Psoas muscle (tissue), 7 donors: ENCODE measurements at regions not wholly inside any gene's neighbourhood (a gene's known extent, or its start where the extent isn't known, plus 50 kb on each side); places are given as distances from the start of the nearest gene placed in this dataset.

ENCODE experiments used
- ATAC-seq, 4 donors: fragments of 200-7000 bp; cut with Tn5 transposase; one replicate each; pipeline ENCODE4 v1.9.1; 2020; ENCODE audit warnings: moderate library complexity in 3 of 4, mild to moderate bottlenecking in 2 of 4
- DNase-seq, 2 donors: peaks; one replicate each; pipeline ENCODE4 v3.0.0-alpha.2; 2020
- H3K27ac ChIP-seq: fragments of 200-600 bp; one replicate; pipeline ENCODE4 v1.8.0; 2022
- H3K27me3 ChIP-seq, 3 donors: fragments of 200-600 bp in 1 of 3; one replicate each; pipeline versions ENCODE4 v1.6.1 to v1.8.0; 2013 to 2022; ENCODE audit warnings: low read length in 2 of 3, mild to moderate bottlenecking in 2 of 3, moderate library complexity in 1 of 3; ENCODE audit not compliant: insufficient read depth in 3 of 3
- H3K36me3 ChIP-seq, 2 donors: fragments of 200-600 bp in 1 of 2; one replicate each; pipeline versions ENCODE4 v1.6.1 to v1.8.0; 2013 to 2022; ENCODE audit warnings: low read depth in 1 of 2, mild to moderate bottlenecking in 1 of 2, moderate library complexity in 1 of 2; ENCODE audit not compliant: insufficient read depth in 1 of 2
- H3K4me1 ChIP-seq: fragments of 200-600 bp; one replicate; pipeline ENCODE4 v1.8.0; 2022
- H3K4me3 ChIP-seq: fragments of 200-600 bp; one replicate; pipeline ENCODE4 v1.8.0; 2022; ENCODE audit warnings: mild to moderate bottlenecking
- H3K9me3 ChIP-seq: fragments of 200-600 bp; one replicate; pipeline ENCODE4 v1.8.0; 2022
- WGBS, 3 donors: extraction: QIAGEN DNeasy Blood & Tissue Kit; methylation state at CpG; one replicate each; pipeline versions ENCODE4 v1.1.6 to v1.1.7; 2013; 5-methylcytosine and 5-hydroxymethylcytosine counted together
- intact Hi-C, 2 donors: fragments of 100-400 bp; cut with DNase I; formaldehyde crosslinking; loops; one replicate each; pipeline versions ENCODE4 v1.11.0 to v1.14.2; 2022
- TF ChIP-seq, protein P1 (sequence below): fragments of 200-600 bp; IDR thresholded peaks from one replicate; pipeline ENCODE4 v1.8.0; 2022; ENCODE audit warnings: antibody characterized with exemption
- donor health status: healthy with polysubstance abuse.
- donor health status: DM: no; HTN: no; CAD: no; lungs with moderate emphysema.
- donor health status: Bipolar disorder and iron deficiency.
- donor health status: healthy.
- donor health status: DM: yes; HTN: yes; CAD: no.
- donor health status: DM: no; HTN: no; CAD: no.
- donor health status: DM: yes; HTN: yes; CAD: no.

DNA sequence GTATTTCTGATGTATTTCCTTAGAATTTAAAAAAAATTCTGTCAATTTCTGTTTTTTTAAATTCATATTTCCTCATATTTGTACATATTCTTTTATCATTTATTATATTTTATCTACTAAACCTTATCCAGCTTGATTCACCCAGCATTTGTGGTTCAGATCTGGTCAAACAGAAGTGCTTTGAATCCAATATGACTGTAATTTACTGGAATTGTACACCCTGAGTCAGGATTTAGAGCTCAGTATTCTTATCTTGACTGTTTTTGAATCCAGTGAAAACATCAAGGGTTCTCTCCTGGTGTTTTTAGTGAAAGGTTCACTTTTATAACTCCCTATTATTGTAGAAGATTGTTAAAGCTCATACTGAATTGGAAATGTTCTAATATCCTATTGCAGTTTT is 1077.0 kb upstream of the NCAM2 start:
- ATAC-seq (no peak), DNase-seq (no peak)
- Histone ChIP-seq H3K4me3 (no peak overlapping the region), H3K4me1 (no peaks in the 10 kb centered on the region), H3K27me3 (no peaks in the 10 kb centered on the region), H3K9me3 (no peaks in the 10 kb centered on the region), H3K27ac (no peak overlapping the region), H3K36me3 (no peaks in the 10 kb centered on the region)
- TF ChIP-seq, protein P1, sequence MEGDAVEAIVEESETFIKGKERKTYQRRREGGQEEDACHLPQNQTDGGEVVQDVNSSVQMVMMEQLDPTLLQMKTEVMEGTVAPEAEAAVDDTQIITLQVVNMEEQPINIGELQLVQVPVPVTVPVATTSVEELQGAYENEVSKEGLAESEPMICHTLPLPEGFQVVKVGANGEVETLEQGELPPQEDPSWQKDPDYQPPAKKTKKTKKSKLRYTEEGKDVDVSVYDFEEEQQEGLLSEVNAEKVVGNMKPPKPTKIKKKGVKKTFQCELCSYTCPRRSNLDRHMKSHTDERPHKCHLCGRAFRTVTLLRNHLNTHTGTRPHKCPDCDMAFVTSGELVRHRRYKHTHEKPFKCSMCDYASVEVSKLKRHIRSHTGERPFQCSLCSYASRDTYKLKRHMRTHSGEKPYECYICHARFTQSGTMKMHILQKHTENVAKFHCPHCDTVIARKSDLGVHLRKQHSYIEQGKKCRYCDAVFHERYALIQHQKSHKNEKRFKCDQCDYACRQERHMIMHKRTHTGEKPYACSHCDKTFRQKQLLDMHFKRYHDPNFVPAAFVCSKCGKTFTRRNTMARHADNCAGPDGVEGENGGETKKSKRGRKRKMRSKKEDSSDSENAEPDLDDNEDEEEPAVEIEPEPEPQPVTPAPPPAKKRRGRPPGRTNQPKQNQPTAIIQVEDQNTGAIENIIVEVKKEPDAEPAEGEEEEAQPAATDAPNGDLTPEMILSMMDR, result no peak
- intact Hi-C loops, result no loop called here

DNA sequence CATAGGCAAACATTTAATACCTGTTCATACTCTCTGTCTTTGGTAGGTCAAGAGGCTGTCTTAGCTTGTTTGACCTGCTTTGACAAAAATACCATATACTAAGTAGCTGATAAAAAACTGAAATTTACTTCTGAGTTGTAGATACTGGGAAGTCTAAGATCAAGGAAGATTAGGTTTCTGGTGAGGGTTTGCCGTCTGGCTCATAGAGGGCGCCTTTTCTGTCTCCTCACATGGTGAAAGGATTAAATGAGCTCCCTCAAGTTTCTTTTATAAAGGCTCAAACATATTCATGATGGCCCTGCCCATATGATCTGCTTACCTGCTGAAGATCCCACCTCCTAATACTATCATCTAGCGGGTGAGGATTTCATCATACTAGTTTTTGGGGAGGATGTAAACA is 1076.1 kb upstream of the NCAM2 start:
- H3K4me1 ChIP-seq, result no peaks in the 10 kb centered on the region
- intact Hi-C loops, result no loop called here
- ATAC-seq (no peak), DNase-seq (no peak)
- no peak overlapping the region for H3K27ac ChIP-seq
- H3K36me3 ChIP-seq, result no peaks in the 10 kb centered on the region
- WGBS, 3 donors, result 87 to 89% (median 87%) methylated on average over 3 of the region's 3 CpGs
- TF ChIP-seq, protein P1, result no peak
- no peaks in the 10 kb centered on the region for H3K9me3 ChIP-seq
- no peak overlapping the region for H3K4me3 ChIP-seq
- H3K27me3 ChIP-seq, result no peaks in the 10 kb centered on the region

DNA sequence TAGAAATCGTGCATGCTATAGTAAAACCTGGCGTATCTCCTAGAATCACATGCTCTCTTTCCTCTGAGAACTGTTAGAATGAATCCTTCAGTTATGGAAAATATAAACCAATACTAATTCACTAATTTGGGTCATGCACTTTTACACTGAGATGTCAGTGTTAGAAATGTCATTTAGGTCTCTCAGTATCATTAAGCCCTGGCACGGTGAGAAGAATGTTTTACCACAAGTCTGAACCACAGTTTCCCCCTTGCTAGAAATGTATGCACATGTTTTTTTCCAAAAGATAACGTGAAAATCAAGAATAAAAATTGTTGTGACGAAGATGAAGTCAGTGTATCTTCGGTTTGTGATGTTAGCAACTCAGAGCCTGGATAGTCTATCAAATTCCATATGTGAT is 1062.7 kb upstream of the NCAM2 start:
- no peaks in the 10 kb centered on the region for H3K9me3 ChIP-seq
- no peak overlapping the region for H3K27ac ChIP-seq
- 69 to 76% (median 72%) methylated on average over 6 of the region's 6 CpGs for WGBS, 3 donors
- no peak for DNase-seq
- TF ChIP-seq, protein P1, result no peak
- H3K4me3 ChIP-seq, result no peak overlapping the region
- ATAC-seq, result no peak
- H3K36me3 ChIP-seq, result no peaks in the 10 kb centered on the region
- H3K4me1 ChIP-seq, result no peaks in the 10 kb centered on the region
- intact Hi-C loops, result no loop called here
- no peaks in the 10 kb centered on the region for H3K27me3 ChIP-seq

DNA sequence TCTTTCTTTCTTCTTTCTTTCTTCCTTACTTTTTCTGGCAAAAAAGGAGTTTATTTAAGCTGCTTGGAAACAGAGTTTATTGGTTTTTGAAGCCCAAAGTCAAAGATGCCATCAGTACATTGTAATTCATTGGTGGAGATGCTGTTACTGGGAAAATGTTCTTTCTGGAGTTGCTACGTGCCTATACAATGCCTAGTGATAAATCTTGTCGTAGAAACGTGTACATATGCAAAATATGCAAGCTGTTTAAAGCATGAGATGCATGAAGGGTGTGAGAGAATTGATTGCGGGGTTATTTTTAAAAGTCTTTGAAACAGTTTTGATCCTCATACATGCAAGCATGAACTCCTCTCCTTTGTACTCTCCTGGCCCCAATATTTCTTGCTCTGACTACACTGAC is 1060.6 kb upstream of the NCAM2 start:
- Histone ChIP-seq H3K27me3 (no peaks in the 10 kb centered on the region), H3K4me3 (no peak overlapping the region), H3K9me3 (no peaks in the 10 kb centered on the region), H3K36me3 (no peaks in the 10 kb centered on the region), H3K27ac (no peak overlapping the region), H3K4me1 (no peaks in the 10 kb centered on the region)
- TF ChIP-seq, protein P1, result no peak
- no peak for ATAC-seq
- 61 to 64% (median 63%) methylated on average over 4 of the region's 4 CpGs for WGBS, 3 donors
- intact Hi-C loops, result no loop called here
- DNase-seq, result no peak

DNA sequence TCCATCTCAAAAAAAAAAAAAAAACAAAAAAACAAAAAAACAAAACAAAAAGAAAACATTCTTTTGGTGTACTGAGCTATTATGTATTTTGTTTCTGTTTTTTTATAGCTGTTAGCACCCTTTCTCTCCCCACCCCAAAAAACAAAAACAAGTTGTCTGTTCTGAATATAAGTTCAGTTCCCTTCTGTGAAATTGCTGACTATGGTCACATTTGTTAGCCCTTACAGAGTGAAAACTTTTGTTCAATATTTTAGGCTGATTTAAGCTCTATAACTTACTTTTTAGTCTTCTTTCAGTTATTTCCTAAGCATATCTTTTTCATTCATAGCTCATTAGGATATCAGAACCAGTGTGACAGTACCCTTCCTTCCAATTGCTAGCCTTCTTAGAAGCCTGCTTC is 1056.6 kb upstream of the NCAM2 start:
- Histone ChIP-seq H3K4me1 (no peaks in the 10 kb centered on the region), H3K9me3 (no peaks in the 10 kb centered on the region), H3K36me3 (no peaks in the 10 kb centered on the region), H3K27ac (no peak overlapping the region), H3K4me3 (no peak overlapping the region), H3K27me3 (no peaks in the 10 kb centered on the region)
- TF ChIP-seq, protein P1, result no peak
- DNase-seq (no peak), ATAC-seq (no peak)
- intact Hi-C loops, result no loop called here
